ENCODE measurements at regions not wholly inside any gene's neighbourhood (a gene's known extent, or its start where the extent isn't known, plus 50 kb on each side); places are given as distances from the start of the nearest gene placed in this dataset.
A peak's percentile ranks its signal among the peaks of the same experiment; 100 is the strongest.

- in situ Hi-C loops (cut with MboI): no loop called here
- Histone ChIP-seq H3F3A (ENCODE audit: insufficient read depth) (no peaks in the 10 kb centered on the region), H3K79me2 (ENCODE audit: insufficient read depth) (no peaks in the 10 kb centered on the region)
These were observed 105.7 kb upstream of the MEGF10 start for GRCh38 chr5:127184851-127185250.

GRCh38 chr5:127186657-127187056, 103.9 kb upstream of the MEGF10 start:
- TF ChIP-seq EZH2 (IDR thresholded peaks at IDR 0.05; ENCODE audit: insufficient read depth, poor library complexity, severe bottlenecking) (no peak), EZH2phosphoT487 (IDR thresholded peaks at IDR 0.05; ENCODE audit: insufficient read depth, low read depth) (no peak)
- Histone ChIP-seq H3K9me3 (ENCODE audit: low read depth) (no peaks in the 10 kb centered on the region), H3K27me3 (replicated peaks; ENCODE audit: insufficient read depth) (peaks cover 55% of the 10 kb centered on the region), H3K9me2 (ENCODE audit: insufficient read depth) (no peaks in the 10 kb centered on the region), H2AFZ (no peak overlapping the region), H3K36me3 (ENCODE audit: low read depth) (no peaks in the 10 kb centered on the region), H3F3A (ENCODE audit: insufficient read depth) (no peaks in the 10 kb centered on the region), H3K4me3 (no peak overlapping the region), H3K27ac (no peak overlapping the region), H3K79me2 (ENCODE audit: insufficient read depth) (no peaks in the 10 kb centered on the region), H3K9ac (no peak overlapping the region), H4K20me1 (ENCODE audit: insufficient read depth) (no peaks in the 10 kb centered on the region), H3K4me2 (ENCODE audit: unreplicated experiment) (no peak overlapping the region), H3K4me1 (ENCODE audit: insufficient read depth) (no peaks in the 10 kb centered on the region)
- 47 to 50% methylated on average over 6 of the region's 6 CpGs for WGBS, 2 experiments (ENCODE audit: low coverage in 1 of 2, low lambda C conversion rate in 2 of 2, missing lambda C conversion rate in 2 of 2)
- in situ Hi-C loops (cut with MboI): no loop called here
- no peak for DNase-seq

More at GRCh38 chr5:127184851-127185250, 105.7 kb upstream of the MEGF10 start:
- H3K9me3 ChIP-seq (ENCODE audit: low read depth): no peaks in the 10 kb centered on the region
- no peak overlapping the region for H3K4me3 ChIP-seq
- no peaks in the 10 kb centered on the region for H3K4me1 ChIP-seq (ENCODE audit: insufficient read depth)
- DNase-seq: peak; percentile 8
- H3K36me3 ChIP-seq (ENCODE audit: low read depth): no peaks in the 10 kb centered on the region
- TF ChIP-seq EZH2phosphoT487 (IDR thresholded peaks at IDR 0.05; ENCODE audit: insufficient read depth, low read depth) (no peak), EZH2 (IDR thresholded peaks at IDR 0.05; ENCODE audit: insufficient read depth, poor library complexity, severe bottlenecking) (no peak)
- H3K27me3 ChIP-seq (replicated peaks; ENCODE audit: insufficient read depth): peaks cover 63% of the 10 kb centered on the region
- no peak overlapping the region for H3K9ac ChIP-seq
- no peaks in the 10 kb centered on the region for H3K9me2 ChIP-seq (ENCODE audit: insufficient read depth)
- no peak overlapping the region for H3K27ac ChIP-seq
- H4K20me1 ChIP-seq (ENCODE audit: insufficient read depth): no peaks in the 10 kb centered on the region
- WGBS, 2 experiments (ENCODE audit: low coverage in 1 of 2, low lambda C conversion rate in 2 of 2, missing lambda C conversion rate in 2 of 2): 14 to 17% methylated on average over 4 of the region's 4 CpGs
- no peak overlapping the region for H2AFZ ChIP-seq
- no peak overlapping the region for H3K4me2 ChIP-seq (ENCODE audit: unreplicated experiment)

GRCh38 chr5:127187706-127188105, 102.9 kb upstream of the MEGF10 start:
- no peaks in the 10 kb centered on the region for H4K20me1 ChIP-seq (ENCODE audit: insufficient read depth)
- no peak overlapping the region for H2AFZ ChIP-seq
- peaks cover 57% of the 10 kb centered on the region for H3K27me3 ChIP-seq (replicated peaks; ENCODE audit: insufficient read depth)
- no peak for TF ChIP-seq EZH2phosphoT487 (IDR thresholded peaks at IDR 0.05; ENCODE audit: insufficient read depth, low read depth)
- no peak for TF ChIP-seq EZH2 (IDR thresholded peaks at IDR 0.05; ENCODE audit: insufficient read depth, poor library complexity, severe bottlenecking)
- H3K27ac ChIP-seq: no peak overlapping the region
- H3K36me3 ChIP-seq (ENCODE audit: low read depth): no peaks in the 10 kb centered on the region
- H3K9me2 ChIP-seq (ENCODE audit: insufficient read depth): no peaks in the 10 kb centered on the region
- no peak overlapping the region for H3K9ac ChIP-seq
- in situ Hi-C loops (cut with MboI): no loop called here
- 25 to 27% methylated on average over 5 of the region's 5 CpGs for WGBS, 2 experiments (ENCODE audit: low coverage in 1 of 2, low lambda C conversion rate in 2 of 2, missing lambda C conversion rate in 2 of 2)
- no peaks in the 10 kb centered on the region for H3K79me2 ChIP-seq (ENCODE audit: insufficient read depth)
- no peak overlapping the region for H3K4me2 ChIP-seq (ENCODE audit: unreplicated experiment)
- no peaks in the 10 kb centered on the region for H3F3A ChIP-seq (ENCODE audit: insufficient read depth)
- no peak overlapping the region for H3K4me3 ChIP-seq
- no peaks in the 10 kb centered on the region for H3K9me3 ChIP-seq (ENCODE audit: low read depth)
- no peak for DNase-seq
- no peaks in the 10 kb centered on the region for H3K4me1 ChIP-seq (ENCODE audit: insufficient read depth)

- Histone ChIP-seq H3K36me3 (ENCODE audit: low read depth) (no peaks in the 10 kb centered on the region), H2AFZ (no peak overlapping the region), H3K27me3 (replicated peaks; ENCODE audit: insufficient read depth) (peaks cover 56% of the 10 kb centered on the region), H3F3A (ENCODE audit: insufficient read depth) (no peaks in the 10 kb centered on the region), H3K9me3 (ENCODE audit: low read depth) (no peaks in the 10 kb centered on the region), H3K4me2 (ENCODE audit: unreplicated experiment) (no peak overlapping the region), H3K27ac (no peak overlapping the region), H3K79me2 (ENCODE audit: insufficient read depth) (no peaks in the 10 kb centered on the region), H3K4me3 (no peak overlapping the region), H3K9ac (no peak overlapping the region), H4K20me1 (ENCODE audit: insufficient read depth) (no peaks in the 10 kb centered on the region), H3K9me2 (ENCODE audit: insufficient read depth) (no peaks in the 10 kb centered on the region), H3K4me1 (ENCODE audit: insufficient read depth) (no peaks in the 10 kb centered on the region)
- DNase-seq: no peak
- TF ChIP-seq EZH2 (IDR thresholded peaks at IDR 0.05; ENCODE audit: insufficient read depth, poor library complexity, severe bottlenecking) (no peak), EZH2phosphoT487 (IDR thresholded peaks at IDR 0.05; ENCODE audit: insufficient read depth, low read depth) (no peak)
- WGBS, 2 experiments (ENCODE audit: low coverage in 1 of 2, low lambda C conversion rate in 2 of 2, missing lambda C conversion rate in 2 of 2): 73 to 77% methylated on average over 3 of the region's 3 CpGs
- in situ Hi-C loops (cut with MboI): no loop called here
These were observed 98.4 kb upstream of the MEGF10 start for GRCh38 chr5:127192150-127192549.

GRCh38 chr5:127192836-127193338, 97.7 kb upstream of the MEGF10 start:
- no peaks in the 10 kb centered on the region for H4K20me1 ChIP-seq (ENCODE audit: insufficient read depth)
- peaks cover 51% of the 10 kb centered on the region for H3K27me3 ChIP-seq (replicated peaks; ENCODE audit: insufficient read depth)
- H3K79me2 ChIP-seq (ENCODE audit: insufficient read depth): no peaks in the 10 kb centered on the region
- H3F3A ChIP-seq (ENCODE audit: insufficient read depth): no peaks in the 10 kb centered on the region
- no peaks in the 10 kb centered on the region for H3K9me3 ChIP-seq (ENCODE audit: low read depth)
- no peak overlapping the region for H3K27ac ChIP-seq
- H3K36me3 ChIP-seq (ENCODE audit: low read depth): no peaks in the 10 kb centered on the region
- H2AFZ ChIP-seq: no peak overlapping the region
- no peak for DNase-seq
- H3K4me3 ChIP-seq: no peak overlapping the region
- 37 to 42% methylated on average over 3 of the region's 3 CpGs for WGBS, 2 experiments (ENCODE audit: low coverage in 1 of 2, low lambda C conversion rate in 2 of 2, missing lambda C conversion rate in 2 of 2)
- TF ChIP-seq EZH2 (IDR thresholded peaks at IDR 0.05; ENCODE audit: insufficient read depth, poor library complexity, severe bottlenecking): no peak
- no peak for TF ChIP-seq EZH2phosphoT487 (IDR thresholded peaks at IDR 0.05; ENCODE audit: insufficient read depth, low read depth)
- in situ Hi-C loops (cut with MboI): no loop called here
- no peak overlapping the region for H3K9ac ChIP-seq
- H3K9me2 ChIP-seq (ENCODE audit: insufficient read depth): no peaks in the 10 kb centered on the region
- H3K4me1 ChIP-seq (ENCODE audit: insufficient read depth): no peaks in the 10 kb centered on the region
- no peak overlapping the region for H3K4me2 ChIP-seq (ENCODE audit: unreplicated experiment)
